SK-N-SH (cell line): ENCODE measurements at regions not wholly inside any gene's neighbourhood (a gene's known extent, or its start where the extent isn't known, plus 50 kb on each side); places are given as distances from the start of the nearest gene placed in this dataset.

Experiments
- CTCF ChIA-PET: fragments of 300-600, 350-600 bp; formaldehyde crosslinking; extraction: SDS; loops from one replicate; lab custom pipeline; 2021; lab: Yijun Ruan, JAX
- POLR2A ChIA-PET: fragments of 350-600 bp; sonication (Branson Sonifier 250); formaldehyde crosslinking; extraction: SDS; loops from one replicate; lab custom pipeline; 2020; ENCODE audit warnings: antibody characterized with exemption, inconsistent platforms; lab: Yijun Ruan, JAX
- DNase-seq: peaks from one replicate; pipeline ENCODE4 v3.0.0; 2012
- H2AFZ ChIP-seq: fragments of 200-600 bp; sonication (generic); 2 replicates; pipeline ENCODE4 v1.8.1; 2016; ENCODE audit warnings: antibody characterized with exemption, mild to moderate bottlenecking, low read depth
- H3F3A ChIP-seq: fragments of 200-600 bp; sonication (generic); replicated peaks from 2 replicates; pipeline ENCODE3; 2016; ENCODE audit warnings: antibody characterized with exemption, mild to moderate bottlenecking; ENCODE audit not compliant: insufficient read depth
- H3K27ac ChIP-seq, 2 experiments: fragments of 200-500 bp in 1 of 2; fragments of 200-600 bp in 1 of 2; sonication (Bioruptor generic) in 1 of 2; sonication (generic), shearing (Covaris generic) in 1 of 2; 2 replicates each; pipeline versions ENCODE4 v1.5.1 to v1.6.1; 2014 to 2016; ENCODE audit warnings: low read depth in 2 of 2, inconsistent platforms in 1 of 2, low read length in 1 of 2, mild to moderate bottlenecking in 1 of 2, mixed read lengths in 1 of 2
- H3K27me3 ChIP-seq: fragments of 200-600 bp; sonication (generic), shearing (Covaris generic); 2 replicates; pipeline ENCODE4 v1.6.1; 2016; ENCODE audit warnings: mixed run types; ENCODE audit not compliant: insufficient read depth
- H3K36me3 ChIP-seq, 2 experiments: fragments of 200-500 bp in 1 of 2; fragments of 200-600 bp in 1 of 2; sonication (Bioruptor generic) in 1 of 2; sonication (generic) in 1 of 2; replicated peaks in 1 of 2; 2 replicates each; pipeline versions ENCODE3 to v1.5.1; 2014 to 2016; ENCODE audit warnings: low read length in 1 of 2, mild to moderate bottlenecking in 1 of 2; ENCODE audit not compliant: insufficient read depth in 2 of 2, control insufficient read depth in 1 of 2
- H3K4me1 ChIP-seq, 2 experiments: fragments of 200-500 bp in 1 of 2; fragments of 200-600 bp in 1 of 2; sonication (Bioruptor generic) in 1 of 2; sonication (generic), shearing (Covaris generic) in 1 of 2; 2 replicates each; pipeline versions ENCODE4 v1.5.1 to v1.6.1; 2014 to 2016; ENCODE audit warnings: low read depth in 1 of 2, low read length in 1 of 2, mixed run types in 1 of 2; ENCODE audit not compliant: insufficient read depth in 2 of 2, control insufficient read depth in 1 of 2
- H3K4me2 ChIP-seq: fragments of 200-600 bp; sonication (generic), shearing (Covaris generic); 2 replicates; pipeline ENCODE4 v1.6.1; 2017; ENCODE audit warnings: mixed run types
- H3K4me3 ChIP-seq, 2 experiments: fragments of 200-500 bp in 1 of 2; fragments of 200-600 bp in 1 of 2; sonication (Bioruptor generic) in 1 of 2; sonication (generic), shearing (Covaris generic) in 1 of 2; 2 replicates each; pipeline versions ENCODE4 v1.5.1 to v1.8.1; 2014 to 2016; ENCODE audit warnings: low read depth in 2 of 2, inconsistent platforms in 1 of 2, low read length in 1 of 2, mild to moderate bottlenecking in 1 of 2, mixed read lengths in 1 of 2, moderate library complexity in 1 of 2
- H3K79me2 ChIP-seq: fragments of 200-600 bp; sonication (generic); 2 replicates; pipeline ENCODE4 v1.8.1; 2017; ENCODE audit warnings: mild to moderate bottlenecking; ENCODE audit not compliant: insufficient read depth
- H3K9ac ChIP-seq: fragments of 200-600 bp; sonication (generic); 2 replicates; pipeline ENCODE4 v1.6.1; 2017; ENCODE audit warnings: mixed run types
- H3K9me2 ChIP-seq: fragments of 200-600 bp; sonication (generic); 2 replicates; pipeline ENCODE4 v1.6.1; 2017; ENCODE audit warnings: mixed run types
- H3K9me3 ChIP-seq: fragments of 200-600 bp; sonication (generic); 2 replicates; pipeline ENCODE4 v1.6.1; 2017; ENCODE audit warnings: mixed run types, mild to moderate bottlenecking, moderate library complexity
- H4K20me1 ChIP-seq: fragments of 200-600 bp; sonication (generic); 2 replicates; pipeline ENCODE4 v1.6.1; 2017; ENCODE audit warnings: mild to moderate bottlenecking, mixed run types; ENCODE audit not compliant: insufficient read depth
- CHD2 ChIP-seq: fragments of 150-350 bp; IDR thresholded peaks from 2 replicates; pipeline ENCODE4 v1.6.1; 2018; ENCODE audit warnings: low read length; ENCODE audit not compliant: partially characterized antibody
- EP300 ChIP-seq, 2 experiments: IDR thresholded peaks; 2 replicates each; pipeline versions ENCODE4 v1.4.0 to v1.6.1; 2012; ENCODE audit warnings: borderline replicate concordance in 1 of 2, low read depth in 1 of 2, low read length in 1 of 2
- EZH2phosphoT487 ChIP-seq: fragments of 200-600 bp; sonication (generic); IDR thresholded peaks from 2 replicates; pipeline ENCODE4 v1.6.1; 2017; ENCODE audit warnings: low read depth, mixed run types, mild to moderate bottlenecking, antibody characterized with exemption, moderate library complexity, borderline replicate concordance
- GATA2 ChIP-seq: sonication (generic); formaldehyde crosslinking; IDR thresholded peaks from 2 replicates; pipeline ENCODE4 v1.5.0; 2020; ENCODE audit warnings: mild to moderate bottlenecking, missing genetic modification reagents
- IRF3 ChIP-seq: fragments of 150-350 bp; IDR thresholded peaks from 2 replicates; pipeline ENCODE4 v1.6.1; 2016; ENCODE audit warnings: mild to moderate bottlenecking, low read depth, low read length
- JUND ChIP-seq: IDR thresholded peaks from 2 replicates; pipeline ENCODE4 v1.4.0; 2012
- MAX ChIP-seq: IDR thresholded peaks from 2 replicates; pipeline ENCODE4 v1.4.0; 2012; ENCODE audit warnings: low read depth
- MXI1 ChIP-seq: IDR thresholded peaks from 2 replicates; pipeline ENCODE4 v1.6.1; 2012; ENCODE audit warnings: mild to moderate bottlenecking, low read depth, low read length, improper control_type of control experiment
- NFIC ChIP-seq: IDR thresholded peaks from 2 replicates; pipeline ENCODE4 v1.4.0; 2012; ENCODE audit warnings: borderline replicate concordance
- PBX3 ChIP-seq: IDR thresholded peaks from 2 replicates; pipeline ENCODE4; 2012
- POLR2AphosphoS5 ChIP-seq: IDR thresholded peaks from 2 replicates; pipeline ENCODE4 v1.6.1; 2012; ENCODE audit warnings: low read depth, low read length
- RAD21 ChIP-seq: IDR thresholded peaks from 2 replicates; pipeline ENCODE4 v1.6.1; 2012; ENCODE audit warnings: mild to moderate bottlenecking, low read length
- RCOR1 ChIP-seq: fragments of 150-350 bp; IDR thresholded peaks from 2 replicates; pipeline ENCODE4 v1.6.1; 2017; ENCODE audit warnings: antibody characterized with exemption, low read length
- RXRA ChIP-seq: IDR thresholded peaks from 2 replicates; pipeline ENCODE4 v1.4.0; 2012; ENCODE audit warnings: low read depth, mild to moderate bottlenecking, borderline replicate concordance
- SIN3A ChIP-seq: IDR thresholded peaks from 2 replicates; pipeline ENCODE4 v1.6.1; 2012; ENCODE audit warnings: low read depth, mild to moderate bottlenecking, low read length, moderate library complexity, borderline replicate concordance
- SMC3 ChIP-seq: IDR thresholded peaks from 2 replicates; pipeline ENCODE4 v1.6.1; 2012; ENCODE audit warnings: low read depth, low read length, improper control_type of control experiment
- TAF1 ChIP-seq: IDR thresholded peaks from 2 replicates; pipeline ENCODE4 v1.6.1; 2012; ENCODE audit warnings: low read depth, mild to moderate bottlenecking, low read length, moderate library complexity, borderline replicate concordance
- TCF12 ChIP-seq: IDR thresholded peaks from 2 replicates; pipeline ENCODE4 v1.4.0; 2012
- USF2 ChIP-seq: fragments of 150-350 bp; IDR thresholded peaks from 2 replicates; pipeline ENCODE4 v1.6.1; 2017; ENCODE audit warnings: antibody characterized with exemption, low read length, low read depth, borderline replicate concordance
- WGBS: methylation state at CpG from one replicate; pipeline ENCODE4 v1.1.6; 2017; ENCODE audit warnings: low lambda C conversion rate; 5-methylcytosine and 5-hydroxymethylcytosine counted together

- no peak overlapping the region for H3K4me2 ChIP-seq
- H3K9me2 ChIP-seq = no peaks in the 10 kb centered on the region
- POLR2A ChIA-PET = no interaction called here
- WGBS = 8% methylated on average over 10 of the region's 10 CpGs
- no peak overlapping the region for H3K27ac ChIP-seq
- no peak for TF ChIP-seq MXI1
- TF ChIP-seq TAF1 = no peak
- TF ChIP-seq RAD21 = no peak
- TF ChIP-seq CHD2 = no peak
- no peak for TF ChIP-seq RXRA
- no peak for TF ChIP-seq SIN3A
- no peak for TF ChIP-seq USF2
- TF ChIP-seq JUND = no peak
- TF ChIP-seq POLR2AphosphoS5 = no peak
- TF ChIP-seq EP300 (IDR thresholded peaks at IDR 0.05; ENCODE audit: borderline replicate concordance in 1 of 2, low read depth in 1 of 2, low read length in 1 of 2) = no peak
- no peak for TF ChIP-seq NFIC
- no peak for TF ChIP-seq EZH2phosphoT487
- no peaks in the 10 kb centered on the region for H3K4me1 ChIP-seq
- no peaks in the 10 kb centered on the region for H3K79me2 ChIP-seq
- no peak for DNase-seq
- CTCF ChIA-PET = no interaction called here
- H3K4me3 ChIP-seq = no peak overlapping the region
- no peak overlapping the region for H2AFZ ChIP-seq
- H4K20me1 ChIP-seq = no peaks in the 10 kb centered on the region
- no peaks in the 10 kb centered on the region for H3K36me3 ChIP-seq
- no peak overlapping the region for H3K9ac ChIP-seq
- no peaks in the 10 kb centered on the region for H3K9me3 ChIP-seq
- H3F3A ChIP-seq = no peaks in the 10 kb centered on the region
- no peaks in the 10 kb centered on the region for H3K27me3 ChIP-seq
Observed at GRCh38 chr2:221309892-221310583, 262.1 kb downstream of the EPHA4 start.

- ChIA-PET CTCF (interaction anchor here (0.6 kb wide), 1 partner anchor 51 kb away, joined by 3 read pairs; no protein-coding TSS in a partner anchor), POLR2A (interaction anchor here (0.6 kb wide), 1 partner anchor 9 kb away, joined by 3 read pairs; no protein-coding TSS in a partner anchor)
- WGBS = 0% methylated on average over 1 of the region's 1 CpG
Observed at GRCh38 chr2:221310730-221311129, 261.4 kb downstream of the EPHA4 start.

More at GRCh38 chr2:221310730-221311129, 261.4 kb downstream of the EPHA4 start:
- H4K20me1 ChIP-seq = no peaks in the 10 kb centered on the region
- TF ChIP-seq USF2 = no peak
- TF ChIP-seq TCF12 = no peak
- TF ChIP-seq GATA2 (CRISPR knock-in tag) = no peak
- no peak for TF ChIP-seq MXI1
- no peak for TF ChIP-seq POLR2AphosphoS5
- TF ChIP-seq RCOR1 = no peak
- no peak for TF ChIP-seq SMC3
- no peak for TF ChIP-seq CHD2
- no peak for TF ChIP-seq IRF3
- TF ChIP-seq MAX = no peak
- TF ChIP-seq PBX3 = no peak
- TF ChIP-seq, all 33 proteins: peak for 0
- Histone ChIP-seq H3K9me3 (no peaks in the 10 kb centered on the region), H3K36me3 (no peaks in the 10 kb centered on the region), H3K9ac (no peak overlapping the region), H3K4me1 (no peaks in the 10 kb centered on the region), H3F3A (no peaks in the 10 kb centered on the region), H3K27me3 (no peaks in the 10 kb centered on the region), H3K9me2 (no peaks in the 10 kb centered on the region), H3K27ac (no peak overlapping the region), H3K79me2 (no peaks in the 10 kb centered on the region), H3K4me3 (no peak overlapping the region), H2AFZ (no peak overlapping the region), H3K4me2 (no peak overlapping the region)
- DNase-seq = no peak
